Fibroblast of lung (primary cell): ENCODE measurements at regions not wholly inside any gene's neighbourhood (a gene's known extent, or its start where the extent isn't known, plus 50 kb on each side); places are given as distances from the start of the nearest gene placed in this dataset.
"Not testable (repeated sequence)": the region's sequence is repeated elsewhere in the genome, so short reads cannot be mapped to it uniquely, and the experiment has no call there.

ENCODE experiments used
- DNase-seq, 2 donors: peaks; one replicate each; pipeline versions ENCODE4 v3.0.0 to v3.0.0-alpha.2; 2010; ENCODE audit warnings: low read depth in 2 of 2
- H2AFZ ChIP-seq: 2 replicates; pipeline ENCODE4 v1.5.1; 2012; ENCODE audit warnings: low read length, control low read depth, inconsistent platforms
- H3K27ac ChIP-seq: 2 replicates; pipeline ENCODE4 v1.5.1; 2011; ENCODE audit warnings: low read length, control low read depth; ENCODE audit not compliant: insufficient read depth
- H3K27me3 ChIP-seq: 2 replicates; pipeline ENCODE4 v1.5.1; 2011; ENCODE audit warnings: mild to moderate bottlenecking, low read length; ENCODE audit not compliant: control insufficient read depth, insufficient read depth
- H3K36me3 ChIP-seq: 2 replicates; pipeline ENCODE4 v1.5.1; 2011; ENCODE audit warnings: low read length; ENCODE audit not compliant: control insufficient read depth, insufficient read depth
- H3K4me1 ChIP-seq: 2 replicates; pipeline ENCODE4 v1.5.1; 2011; ENCODE audit warnings: low read length; ENCODE audit not compliant: control insufficient read depth, insufficient read depth; ENCODE audit errors: extremely low read depth
- H3K4me2 ChIP-seq: 2 replicates; pipeline ENCODE4 v1.5.1; 2011; ENCODE audit warnings: low read length, control low read depth; ENCODE audit not compliant: insufficient read depth; ENCODE audit errors: extremely low read depth
- H3K4me3 ChIP-seq, 4 experiments: fragments of 200-600 bp in 1 of 4; sonication (generic) in 1 of 4; replicated peaks in 1 of 4; 2 replicates each; pipeline ENCODE4 v1.5.1; 2011 to 2016; ENCODE audit warnings: low read length in 4 of 4, low read depth in 3 of 4, mild to moderate bottlenecking in 3 of 4, control low read depth in 2 of 4, inconsistent platforms in 1 of 4, mixed read lengths in 1 of 4; ENCODE audit not compliant: insufficient read depth in 1 of 4; ENCODE audit errors: control extremely low read depth in 1 of 4
- H3K79me2 ChIP-seq: 2 replicates; pipeline ENCODE4 v1.5.1; 2012; ENCODE audit warnings: mild to moderate bottlenecking, low read length, inconsistent platforms; ENCODE audit not compliant: control insufficient read depth, insufficient read depth
- H3K9ac ChIP-seq: 2 replicates; pipeline ENCODE4 v1.5.1; 2011; ENCODE audit warnings: mild to moderate bottlenecking, low read length, control low read depth; ENCODE audit not compliant: insufficient read depth
- H3K9me3 ChIP-seq: 2 replicates; pipeline ENCODE4 v1.5.1; 2012; ENCODE audit warnings: low read depth, low read length; ENCODE audit not compliant: control insufficient read depth, insufficient read depth
- H4K20me1 ChIP-seq: 2 replicates; pipeline ENCODE4 v1.5.1; 2011; ENCODE audit warnings: low read length; ENCODE audit not compliant: control insufficient read depth, insufficient read depth; ENCODE audit errors: extremely low read depth
- EZH2 ChIP-seq: IDR thresholded peaks from 2 replicates; pipeline ENCODE4 v1.5.1; 2012; ENCODE audit warnings: low read length, control low read depth, mild to moderate bottlenecking; ENCODE audit errors: missing control alignments
- TF ChIP-seq, protein P1 (sequence below), 2 donors: IDR thresholded peaks in 1 of 2; conservative IDR thresholded peaks in 1 of 2; 1 replicate in 1 of 2; 2 replicates in 1 of 2; pipeline ENCODE4 v1.5.1; 2011 to 2012; ENCODE audit warnings: low read length in 2 of 2, control low read depth in 1 of 2, inconsistent platforms in 1 of 2, low read depth in 1 of 2, mild to moderate bottlenecking in 1 of 2

GRCh38 chr9:87781331-87781730, 55.4 kb downstream of the CTSL start:
- DNase-seq: no peak
- no peaks in the 10 kb centered on the region for H3K4me1 ChIP-seq
- H3K36me3 ChIP-seq: no peaks in the 10 kb centered on the region
- no peak overlapping the region for H3K4me3 ChIP-seq
- H3K27ac ChIP-seq: no peak overlapping the region
- H3K4me2 ChIP-seq: no peak overlapping the region
- no peaks in the 10 kb centered on the region for H3K9me3 ChIP-seq
- no peak overlapping the region for H2AFZ ChIP-seq
- no peaks in the 10 kb centered on the region for H3K27me3 ChIP-seq
- TF ChIP-seq, protein P1, sequence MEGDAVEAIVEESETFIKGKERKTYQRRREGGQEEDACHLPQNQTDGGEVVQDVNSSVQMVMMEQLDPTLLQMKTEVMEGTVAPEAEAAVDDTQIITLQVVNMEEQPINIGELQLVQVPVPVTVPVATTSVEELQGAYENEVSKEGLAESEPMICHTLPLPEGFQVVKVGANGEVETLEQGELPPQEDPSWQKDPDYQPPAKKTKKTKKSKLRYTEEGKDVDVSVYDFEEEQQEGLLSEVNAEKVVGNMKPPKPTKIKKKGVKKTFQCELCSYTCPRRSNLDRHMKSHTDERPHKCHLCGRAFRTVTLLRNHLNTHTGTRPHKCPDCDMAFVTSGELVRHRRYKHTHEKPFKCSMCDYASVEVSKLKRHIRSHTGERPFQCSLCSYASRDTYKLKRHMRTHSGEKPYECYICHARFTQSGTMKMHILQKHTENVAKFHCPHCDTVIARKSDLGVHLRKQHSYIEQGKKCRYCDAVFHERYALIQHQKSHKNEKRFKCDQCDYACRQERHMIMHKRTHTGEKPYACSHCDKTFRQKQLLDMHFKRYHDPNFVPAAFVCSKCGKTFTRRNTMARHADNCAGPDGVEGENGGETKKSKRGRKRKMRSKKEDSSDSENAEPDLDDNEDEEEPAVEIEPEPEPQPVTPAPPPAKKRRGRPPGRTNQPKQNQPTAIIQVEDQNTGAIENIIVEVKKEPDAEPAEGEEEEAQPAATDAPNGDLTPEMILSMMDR (conservative IDR thresholded peaks at IDR 0.05 in 1 of 2, IDR thresholded peaks at IDR 0.05 in 1 of 2; ENCODE audit: low read depth in 1 of 2, low read length in 2 of 2): no peak
- no peak for TF ChIP-seq EZH2
- H4K20me1 ChIP-seq: no peaks in the 10 kb centered on the region
- no peaks in the 10 kb centered on the region for H3K79me2 ChIP-seq
- no peak overlapping the region for H3K9ac ChIP-seq

- Histone ChIP-seq H3K9me3 (no peaks in the 10 kb centered on the region), H3K36me3 (no peaks in the 10 kb centered on the region), H4K20me1 (no peaks in the 10 kb centered on the region), H3K9ac (no peak overlapping the region), H3K27me3 (no peaks in the 10 kb centered on the region), H3K27ac (no peak overlapping the region), H3K4me1 (no peaks in the 10 kb centered on the region), H3K4me2 (no peak overlapping the region), H3K79me2 (no peaks in the 10 kb centered on the region), H2AFZ (no peak overlapping the region), H3K4me3 (no peak overlapping the region)
- TF ChIP-seq, protein P1 (conservative IDR thresholded peaks at IDR 0.05 in 1 of 2, IDR thresholded peaks at IDR 0.05 in 1 of 2; ENCODE audit: low read depth in 1 of 2, low read length in 2 of 2): no peak
- TF ChIP-seq EZH2: no peak
- DNase-seq: no peak
Measured at GRCh38 chr9:87783180-87783579, 57.3 kb downstream of the CTSL start.

- H3K79me2 ChIP-seq, H3K9me3 ChIP-seq, H2AFZ ChIP-seq, H3K4me1 ChIP-seq, H3K27ac ChIP-seq, H4K20me1 ChIP-seq, H3K36me3 ChIP-seq, H3K9ac ChIP-seq, H3K27me3 ChIP-seq, DNase-seq, H3K4me2 ChIP-seq, H3K4me3 ChIP-seq: not testable (repeated sequence)
Measured at GRCh38 chr9:87785315-87785970, 59.5 kb downstream of the CTSL start.
